ENCODE measurements at regions not wholly inside any gene's neighbourhood (a gene's known extent, or its start where the extent isn't known, plus 50 kb on each side); places are given as distances from the start of the nearest gene placed in this dataset.

GRCh38 chr1:4433075-4433474 lies 221.3 kb upstream of the AJAP1 start:
- intact Hi-C loops (cut with DNase I): no loop called here
- no peak for ATAC-seq

GRCh38 chr1:4444086-4444485 lies 210.3 kb upstream of the AJAP1 start:
- no peak for ATAC-seq
- no peak for DNase-seq (ENCODE audit: missing footprints)
- intact Hi-C loops (cut with DNase I): no loop called here

More at GRCh38 chr1:4433075-4433474, 221.3 kb upstream of the AJAP1 start:
- no peak for DNase-seq (ENCODE audit: missing footprints)

DNA sequence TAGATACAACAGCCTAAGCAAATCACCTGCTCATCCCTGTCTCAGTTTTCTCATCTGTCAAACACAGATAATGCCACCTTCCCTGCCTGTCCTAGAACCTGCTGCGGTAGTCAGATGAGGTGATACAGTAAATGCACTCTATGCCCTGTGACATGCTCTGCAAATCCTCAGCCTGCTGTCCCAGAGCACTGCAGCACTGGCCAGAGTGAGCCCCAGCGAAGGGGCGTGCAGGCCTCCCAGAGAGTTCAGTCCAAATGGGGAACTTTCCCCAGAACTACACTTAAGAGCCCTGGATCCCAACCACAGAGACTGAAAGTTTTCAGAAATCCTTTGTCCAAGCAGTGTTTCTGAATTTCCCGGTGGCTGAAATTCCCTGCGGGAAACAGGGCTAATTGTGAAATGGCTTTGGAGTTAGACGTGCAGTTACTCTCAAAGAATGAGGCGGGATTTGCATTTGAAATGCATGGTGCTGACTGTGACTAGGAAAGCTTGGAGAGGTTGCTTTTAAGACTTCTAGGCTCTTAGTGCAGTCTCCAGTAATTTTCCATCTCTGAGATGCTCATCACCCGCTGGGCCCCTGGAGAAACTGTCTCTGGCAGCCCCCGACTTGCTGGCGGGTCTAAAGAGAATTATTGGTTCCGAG lies 206.5 kb upstream of the AJAP1 start:
- no peak for ATAC-seq
- no peak for DNase-seq (ENCODE audit: missing footprints)
- intact Hi-C loops (cut with DNase I): no loop called here

DNA sequence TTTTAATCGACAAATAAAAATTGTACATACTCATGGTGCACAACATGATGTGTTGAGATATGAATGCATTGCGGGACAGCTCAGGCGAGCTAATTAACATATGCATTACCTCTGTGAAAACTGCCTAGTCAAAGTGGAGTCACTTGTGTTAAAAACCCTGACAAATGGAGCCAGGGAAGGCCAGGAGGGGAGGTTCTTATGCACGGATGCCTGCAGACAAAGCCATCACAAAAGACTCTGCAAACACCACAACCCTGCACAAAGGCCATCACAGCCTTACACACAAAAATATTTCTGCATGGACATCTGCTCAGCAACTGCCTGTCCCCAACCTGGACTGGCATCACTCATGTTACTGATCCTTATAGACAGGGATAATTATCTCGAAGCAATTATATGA lies 204.4 kb upstream of the AJAP1 start:
- ATAC-seq: no peak
- DNase-seq (ENCODE audit: missing footprints): no peak
- intact Hi-C loops (cut with DNase I): no loop called here

DNA sequence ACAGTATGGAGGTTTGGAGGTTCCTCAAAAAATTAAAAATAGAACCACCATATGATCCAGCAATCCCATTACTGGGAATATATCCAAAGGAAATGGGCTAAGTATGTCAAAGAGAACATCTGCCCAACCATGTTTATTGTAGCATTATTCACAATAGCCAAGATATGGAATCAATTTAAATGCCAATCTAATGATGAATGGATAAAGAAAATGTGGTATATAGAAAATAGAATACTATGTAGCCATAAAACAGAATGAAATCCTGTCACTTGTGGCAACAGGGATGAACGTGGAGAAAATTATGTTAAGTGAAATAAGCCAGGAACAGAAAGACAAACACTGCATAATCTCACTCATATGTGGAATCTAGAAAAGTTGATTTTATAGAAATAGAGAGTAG lies 201.7 kb upstream of the AJAP1 start:
- no peak for ATAC-seq
- intact Hi-C loops (cut with DNase I): no loop called here

DNA sequence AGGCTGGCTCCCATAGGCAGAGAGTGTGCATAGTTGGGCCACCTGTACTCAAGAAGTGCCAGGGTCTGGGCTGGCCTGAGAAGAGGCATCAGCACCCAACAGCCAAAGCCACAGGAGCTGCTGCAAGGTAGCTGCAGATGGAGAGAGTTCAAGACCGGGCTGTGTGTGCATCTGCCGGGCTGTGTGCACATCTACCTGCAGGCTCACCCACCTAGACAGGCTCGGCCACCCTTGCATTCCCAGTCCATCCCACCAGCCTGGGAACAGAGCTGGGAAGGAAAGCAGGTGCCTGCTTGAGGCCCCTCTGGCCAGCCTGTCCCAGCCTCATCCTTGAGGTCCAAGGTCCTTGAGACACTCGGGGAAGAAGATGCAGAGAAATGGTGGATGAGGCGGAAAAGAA lies 194.4 kb upstream of the AJAP1 start:
- DNase-seq (ENCODE audit: missing footprints) (no peak), ATAC-seq (no peak)
- intact Hi-C loops (cut with DNase I): no loop called here

More for the DNA sequence above, 201.7 kb upstream of the AJAP1 start:
- DNase-seq (ENCODE audit: missing footprints): no peak

- DNase-seq (ENCODE audit: missing footprints) (no peak), ATAC-seq (no peak)
- intact Hi-C loops (cut with DNase I): no loop called here
Observed at GRCh38 chr1:4460651-4461050, 193.8 kb upstream of the AJAP1 start.

DNA sequence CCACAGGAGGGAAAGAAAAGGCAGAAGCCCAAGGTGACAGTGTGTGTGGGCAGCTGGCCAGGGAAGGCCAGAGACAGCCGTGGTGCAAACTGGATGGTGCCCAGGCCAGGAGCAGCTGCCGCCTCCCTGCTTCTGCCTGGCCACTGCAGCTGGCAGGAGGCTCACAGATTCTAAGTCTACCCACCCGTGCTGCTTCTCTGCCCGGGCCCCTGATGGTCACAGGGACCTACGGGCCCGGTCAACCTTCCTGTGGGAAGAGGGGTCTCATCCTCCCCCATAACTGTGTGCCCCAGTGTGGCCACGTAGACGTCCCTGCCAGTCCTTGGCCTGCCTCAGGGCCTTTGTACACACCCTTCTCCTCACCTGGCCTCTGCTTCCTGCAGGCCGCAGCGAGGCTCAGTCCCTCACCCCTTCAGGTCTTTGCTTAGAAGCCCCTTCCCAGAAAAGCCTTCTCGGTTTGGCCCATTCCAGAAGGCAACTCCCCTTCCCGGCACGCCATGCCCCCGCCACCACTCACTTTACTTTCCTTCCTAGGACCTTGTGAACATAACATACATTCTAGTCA lies 192.6 kb upstream of the AJAP1 start:
- ATAC-seq (no peak), DNase-seq (ENCODE audit: missing footprints) (no peak)
- intact Hi-C loops (cut with DNase I): no loop called here

GRCh38 chr1:4462831-4463484 lies 191.5 kb upstream of the AJAP1 start:
- intact Hi-C loops (cut with DNase I): no loop called here
- DNase-seq (ENCODE audit: missing footprints) (no peak), ATAC-seq (peak; percentile 59)

DNA sequence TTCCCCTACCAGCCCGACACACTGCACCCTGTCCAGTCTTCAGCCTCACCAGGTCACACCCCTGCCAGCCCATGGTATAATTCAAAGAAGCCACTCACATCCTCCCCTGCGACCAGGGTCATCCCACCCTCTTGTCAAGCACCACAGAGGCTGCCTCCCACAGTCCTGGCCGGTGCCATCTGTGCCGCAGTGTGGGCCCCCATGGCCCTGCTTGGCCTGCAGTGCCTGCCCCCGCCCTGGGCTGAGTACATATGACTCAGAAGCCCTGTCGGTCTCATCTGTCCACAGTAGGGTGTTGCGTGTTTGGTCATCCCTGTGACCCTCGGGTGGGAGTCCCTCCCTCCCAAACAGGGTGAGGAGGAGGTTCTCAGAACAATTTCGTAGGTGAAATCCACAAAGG lies 190.8 kb upstream of the AJAP1 start:
- DNase-seq (ENCODE audit: missing footprints) (no peak), ATAC-seq (no peak)
- intact Hi-C loops (cut with DNase I): no loop called here

DNA sequence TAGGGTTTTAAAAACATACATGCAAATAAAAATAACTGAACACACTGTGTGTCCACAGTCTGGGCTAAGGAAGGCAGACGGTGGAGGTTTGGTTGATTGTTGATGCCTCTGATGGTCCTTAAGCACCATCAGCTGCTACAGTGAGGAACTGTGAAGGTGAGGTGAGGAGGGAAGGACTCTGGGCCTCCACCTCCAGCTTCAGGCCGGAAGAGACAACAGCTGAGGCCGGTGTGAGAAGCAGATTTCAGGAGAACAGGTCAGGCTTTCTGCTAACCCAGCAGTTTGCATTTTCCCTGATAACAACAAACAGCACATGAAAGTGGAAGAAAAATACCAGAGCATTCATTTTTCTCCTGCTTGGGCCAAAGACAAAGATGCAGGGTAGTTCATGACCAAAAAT lies 189.9 kb upstream of the AJAP1 start:
- ATAC-seq: no peak
- DNase-seq (ENCODE audit: missing footprints): no peak
- intact Hi-C loops (cut with DNase I): no loop called here

- intact Hi-C loops (cut with DNase I): no loop called here
- ATAC-seq: no peak
- DNase-seq (ENCODE audit: missing footprints): no peak
Observed at GRCh38 chr1:4467241-4467640, 187.2 kb upstream of the AJAP1 start.

- intact Hi-C loops (cut with DNase I): no loop called here
- no peak for ATAC-seq
- no peak for DNase-seq (ENCODE audit: missing footprints)
Observed at GRCh38 chr1:4468386-4468785, 186.0 kb upstream of the AJAP1 start.

DNA sequence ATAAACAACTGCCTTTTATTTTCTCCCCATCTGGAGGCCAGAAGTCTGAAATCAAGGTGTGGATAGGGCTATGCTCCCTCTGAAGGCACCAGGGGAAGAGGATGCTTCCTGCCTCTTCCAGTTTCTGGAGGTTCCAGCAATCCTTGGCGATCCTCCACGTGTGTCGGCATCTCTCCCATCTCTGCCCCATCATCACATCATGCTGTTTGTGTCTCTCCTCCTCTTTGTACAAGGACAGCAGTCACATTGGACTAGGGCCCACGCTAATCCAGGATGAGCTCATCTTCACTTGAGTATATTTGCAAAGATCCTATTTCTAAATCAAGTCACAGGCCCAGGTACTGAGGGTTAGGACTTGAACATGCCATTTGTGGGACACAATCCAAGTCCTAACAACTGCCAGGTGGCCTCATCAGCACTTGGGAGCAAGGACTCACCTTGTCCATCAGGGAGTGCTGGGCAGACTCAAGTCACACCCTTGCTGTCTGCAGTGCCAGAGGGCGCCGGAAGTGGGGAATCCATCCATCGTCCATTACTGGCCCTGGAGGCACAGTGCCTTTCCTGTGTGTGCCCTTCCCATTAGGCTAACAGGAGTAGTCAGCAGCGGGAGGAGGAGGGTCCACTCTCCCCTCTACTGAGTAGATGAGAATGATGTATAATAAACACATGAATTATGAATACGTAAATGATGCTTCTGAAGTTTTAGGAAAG lies 185.4 kb upstream of the AJAP1 start:
- DNase-seq (ENCODE audit: missing footprints): no peak
- no peak for ATAC-seq
- intact Hi-C loops (cut with DNase I): no loop called here

- ATAC-seq (no peak), DNase-seq (ENCODE audit: missing footprints) (no peak)
- intact Hi-C loops (cut with DNase I): no loop called here
Observed at GRCh38 chr1:4476394-4476793, 178.0 kb upstream of the AJAP1 start.

DNA sequence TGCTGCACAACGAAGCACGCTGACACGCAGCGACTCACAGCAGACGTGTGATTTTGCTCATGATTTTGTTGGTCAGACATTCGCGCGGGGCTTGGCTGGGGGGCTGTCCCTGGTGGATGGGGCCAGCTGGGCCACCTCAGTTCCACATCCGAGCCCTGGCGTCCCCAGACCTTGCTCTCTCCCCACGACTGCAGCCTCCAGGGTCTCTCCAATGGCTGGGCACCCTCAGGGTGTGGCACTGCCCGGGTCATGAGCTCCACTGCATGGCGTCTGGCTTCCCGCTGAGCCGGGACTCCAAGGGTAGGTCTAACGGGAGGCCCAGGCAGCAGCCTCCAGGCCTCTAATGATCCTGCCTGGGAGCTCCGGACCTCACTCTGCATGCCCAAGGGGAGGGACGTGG lies 173.0 kb upstream of the AJAP1 start:
- intact Hi-C loops (cut with DNase I): no loop called here
- DNase-seq (ENCODE audit: missing footprints) (no peak), ATAC-seq (no peak)

DNA sequence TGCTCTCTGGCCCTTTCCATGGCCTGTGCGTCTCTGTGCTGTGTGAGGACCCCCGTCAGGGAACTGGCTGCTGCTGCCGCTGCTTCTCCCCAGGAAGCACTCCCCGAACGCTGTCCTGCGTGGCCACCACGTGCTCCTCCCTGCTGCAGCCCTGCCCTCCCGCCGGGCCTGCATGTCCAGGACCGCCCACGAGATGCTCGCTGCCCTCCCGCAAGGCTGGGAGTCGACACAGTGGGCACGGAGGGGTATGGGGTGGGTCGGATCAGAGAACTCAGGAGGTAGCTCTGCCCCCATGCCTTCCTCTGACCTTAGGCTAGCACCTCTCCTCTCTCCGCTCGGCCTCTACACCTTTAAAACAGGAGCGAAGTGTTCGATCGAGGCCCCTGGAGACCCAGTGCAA lies 171.9 kb upstream of the AJAP1 start:
- intact Hi-C loops (cut with DNase I): no loop called here
- no peak for ATAC-seq

DNA sequence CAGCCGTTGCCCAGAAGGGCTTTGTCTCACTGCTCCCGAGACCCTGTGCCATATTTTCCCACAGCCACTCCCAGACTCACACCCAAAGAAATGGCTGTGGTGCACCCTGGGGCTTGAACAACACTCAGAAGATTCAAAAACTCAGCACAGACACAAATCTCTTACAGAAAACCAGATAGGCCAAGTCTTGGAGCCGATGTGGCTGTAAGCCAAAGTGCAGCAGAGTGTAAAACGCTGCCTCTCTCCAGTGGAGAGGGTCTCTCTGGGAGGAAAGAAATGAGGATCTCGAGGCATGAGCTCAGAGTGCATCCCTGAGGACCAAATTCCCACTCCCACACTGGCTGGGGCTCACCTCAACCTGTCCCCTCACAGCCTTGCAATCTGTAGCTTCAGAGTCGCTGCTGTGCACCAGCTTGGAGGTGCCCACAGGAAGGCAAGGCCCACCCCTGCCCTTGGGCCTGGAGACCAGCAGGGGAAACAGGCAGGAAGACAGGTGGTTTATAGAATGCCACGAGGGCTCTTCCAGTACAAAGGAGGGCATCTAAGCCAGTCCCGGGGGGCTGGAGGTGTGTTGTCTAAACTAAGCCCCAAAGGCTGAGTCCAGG lies 171.3 kb upstream of the AJAP1 start:
- ATAC-seq (no peak), DNase-seq (ENCODE audit: missing footprints) (no peak)
- intact Hi-C loops (cut with DNase I): no loop called here

More for the DNA sequence above, 171.9 kb upstream of the AJAP1 start:
- DNase-seq (ENCODE audit: missing footprints): no peak

DNA sequence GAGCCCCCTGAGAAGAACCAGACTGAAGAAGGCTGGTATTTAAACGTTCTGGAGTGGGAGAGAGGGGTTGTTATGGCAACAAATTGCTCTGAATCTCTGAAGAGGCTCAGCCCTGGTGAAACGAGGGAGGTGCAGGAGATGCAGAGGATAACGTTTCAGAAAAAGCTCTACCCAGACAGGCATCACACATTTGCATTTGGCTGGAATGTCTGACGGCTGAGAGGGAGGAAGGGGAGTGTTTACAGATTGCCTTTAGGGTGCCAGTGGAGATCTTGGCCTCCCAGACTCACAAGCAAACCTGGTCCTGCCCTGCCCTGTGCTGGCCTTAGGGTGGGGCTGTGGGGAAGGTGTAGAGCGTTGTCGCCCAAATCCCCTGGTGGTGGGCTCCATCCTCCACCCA lies 169.0 kb upstream of the AJAP1 start:
- intact Hi-C loops (cut with DNase I): no loop called here
- ATAC-seq (no peak), DNase-seq (ENCODE audit: missing footprints) (no peak)

DNA sequence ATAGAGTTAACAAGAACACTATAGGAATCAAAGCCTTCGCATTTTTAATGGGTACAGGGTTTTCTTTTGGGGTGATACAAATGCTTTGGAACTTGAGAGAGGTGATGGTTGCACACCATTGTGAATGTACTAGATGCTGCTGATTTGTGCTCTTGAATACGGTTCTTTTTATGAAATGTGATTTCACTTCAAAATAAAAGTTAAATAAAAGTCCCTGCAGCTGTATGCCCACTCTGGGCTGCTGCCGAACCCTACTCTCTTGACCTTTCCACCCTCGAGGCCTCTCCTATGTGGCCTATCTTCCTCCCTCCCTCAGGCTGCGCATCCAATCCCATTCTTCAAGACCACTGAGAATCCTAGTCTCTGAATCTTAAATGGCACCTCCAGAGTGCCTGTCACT lies 168.5 kb upstream of the AJAP1 start:
- ATAC-seq (no peak), DNase-seq (ENCODE audit: missing footprints) (no peak)
- intact Hi-C loops (cut with DNase I): no loop called here
